GM12872 (cell line): ENCODE measurements at regions not wholly inside any gene's neighbourhood (a gene's known extent, or its start where the extent isn't known, plus 50 kb on each side); places are given as distances from the start of the nearest gene placed in this dataset.

ENCODE experiments used
- CTCF ChIP-seq: IDR thresholded peaks from 3 replicates; pipeline ENCODE4 v1.5.1; 2011; ENCODE audit warnings: low read depth, mild to moderate bottlenecking, low read length, moderate library complexity; ENCODE audit not compliant: insufficient read depth

DNA sequence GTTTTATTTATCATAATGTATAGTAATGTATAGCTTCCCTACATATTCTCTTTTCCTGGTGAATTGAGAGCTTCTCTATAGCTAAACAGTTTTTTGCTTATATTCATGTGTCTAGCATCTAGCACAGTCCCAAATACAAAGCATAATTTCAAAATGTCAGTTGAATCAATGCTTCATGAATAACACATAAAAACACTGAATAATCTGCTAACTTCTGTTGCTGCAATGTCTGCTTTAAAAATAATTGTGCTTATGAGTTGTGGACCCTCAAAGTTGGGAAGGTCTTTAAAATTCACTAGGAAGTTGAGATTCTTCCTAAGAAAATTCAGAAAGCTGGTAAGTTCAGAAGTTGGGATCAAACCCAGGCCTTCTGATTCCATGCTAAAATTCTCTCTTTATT is 600.9 kb upstream of the FAM98A start:
- TF ChIP-seq CTCF: no peak

DNA sequence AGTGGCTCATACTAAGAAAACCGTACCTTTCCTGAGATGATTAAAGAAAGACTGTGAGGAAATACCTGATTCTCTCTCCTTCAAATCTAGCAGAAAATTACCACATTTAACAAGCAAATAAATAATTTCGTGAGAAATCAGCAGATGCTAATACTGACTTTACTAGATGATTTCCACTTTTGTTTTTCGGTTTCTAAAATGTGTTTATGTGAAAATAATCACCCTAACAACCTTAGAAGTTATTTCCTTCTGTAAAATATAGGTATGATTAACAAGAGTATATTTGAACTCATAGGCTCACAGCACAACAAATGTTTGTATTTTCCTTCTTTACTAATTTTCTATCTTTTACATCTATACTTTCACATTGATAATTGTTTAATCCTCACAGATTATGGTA is 594.1 kb upstream of the FAM98A start:
- no peak for TF ChIP-seq CTCF

GRCh38 chr2:34188464-34189303 is 589.6 kb upstream of the FAM98A start:
- no peak for TF ChIP-seq CTCF

DNA sequence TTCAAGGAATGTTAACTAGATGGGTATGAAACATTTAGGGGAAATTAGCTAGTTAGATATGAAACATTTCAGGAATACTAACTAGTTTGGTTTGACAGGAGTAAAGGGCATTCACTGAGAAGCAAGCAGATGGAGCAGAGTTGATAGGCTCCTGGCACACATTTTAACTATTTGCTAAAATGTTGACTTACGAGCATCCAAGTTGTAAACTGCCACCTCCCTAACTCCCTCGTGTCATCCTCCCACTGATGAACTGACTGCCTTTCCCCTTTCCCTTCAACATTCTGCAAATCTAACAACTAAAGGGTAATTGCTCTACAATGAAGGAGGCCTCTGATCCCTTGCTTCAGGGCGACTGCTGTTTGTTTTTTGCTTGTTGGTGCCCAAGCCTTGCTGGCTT is 580.4 kb upstream of the FAM98A start:
- no peak for TF ChIP-seq CTCF

GRCh38 chr2:34178482-34178881 is 579.4 kb upstream of the FAM98A start:
- no peak for TF ChIP-seq CTCF

GRCh38 chr2:34176693-34177092 is 577.6 kb upstream of the FAM98A start:
- no peak for TF ChIP-seq CTCF

GRCh38 chr2:34174506-34174905 is 575.4 kb upstream of the FAM98A start:
- no peak for TF ChIP-seq CTCF
